ENCODE measurements at regions not wholly inside any gene's neighbourhood (a gene's known extent, or its start where the extent isn't known, plus 50 kb on each side); places are given as distances from the start of the nearest gene placed in this dataset.

DNA sequence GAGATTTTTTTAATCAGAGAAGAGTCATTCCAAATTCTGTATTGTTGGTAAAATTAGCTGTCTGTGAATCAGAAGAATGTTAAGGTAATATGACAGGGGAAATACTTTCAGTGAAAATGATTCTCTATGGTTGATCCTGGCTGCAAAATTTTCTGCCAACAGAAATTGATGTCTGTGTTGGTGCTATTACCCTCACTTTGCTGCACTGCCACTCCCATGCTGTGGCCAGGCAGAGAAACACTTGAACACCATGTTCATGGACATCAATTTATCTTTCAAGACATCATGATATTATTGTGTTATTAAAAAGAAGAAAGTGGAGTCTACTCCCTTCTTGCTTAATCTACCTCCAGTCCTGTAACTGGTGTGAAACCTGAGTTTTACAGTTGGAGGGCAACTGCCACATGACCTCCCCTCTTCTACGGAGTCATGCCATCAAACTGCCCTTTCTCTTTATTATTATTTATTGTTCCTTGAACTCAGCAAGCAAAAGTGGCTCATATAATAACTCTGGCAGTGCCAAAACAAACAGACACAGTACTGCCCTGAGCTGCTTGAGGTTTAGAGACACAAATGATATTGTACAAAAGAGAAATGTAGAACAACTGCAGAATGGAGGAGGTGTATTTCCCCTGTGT is 288.0 kb upstream of the JAG1 start:
- peak; percentile 58 to 59 for DNase-seq

GRCh38 chr20:10962937-10963336 is 289.1 kb upstream of the JAG1 start:
- no peak for DNase-seq

- no peak for DNase-seq
Measured at GRCh38 chr20:10963717-10964266, 290.0 kb upstream of the JAG1 start.

GRCh38 chr20:10965936-10966470 is 292.2 kb upstream of the JAG1 start:
- no peak for DNase-seq

DNA sequence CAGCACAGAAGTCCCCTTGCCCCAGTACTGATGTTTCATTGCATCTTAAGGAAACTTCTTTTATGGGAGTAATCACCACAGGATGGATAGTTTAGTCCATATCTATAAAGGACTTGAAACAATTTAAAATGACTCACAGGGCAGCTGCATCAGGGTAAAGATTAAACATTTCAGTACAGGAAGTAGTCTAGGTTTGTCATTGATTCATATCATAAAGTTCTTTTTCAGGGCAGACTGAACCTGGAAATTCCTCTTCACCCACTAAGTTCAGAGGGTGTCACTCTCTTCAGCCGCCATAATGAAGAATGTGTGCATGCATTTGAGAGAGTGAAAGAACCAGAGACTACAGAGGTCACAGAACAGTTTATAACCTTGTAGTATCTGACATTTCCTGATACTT is 296.3 kb upstream of the JAG1 start:
- DNase-seq = no peak

- DNase-seq = no peak
Measured at GRCh38 chr20:10971096-10971495, 297.3 kb upstream of the JAG1 start.

GRCh38 chr20:10972219-10972860 is 298.5 kb upstream of the JAG1 start:
- no peak for DNase-seq

- no peak for DNase-seq
Measured at GRCh38 chr20:10976051-10976450, 302.3 kb upstream of the JAG1 start.

- no peak for DNase-seq
Measured at GRCh38 chr20:10978019-10978702, 304.4 kb upstream of the JAG1 start.

DNA sequence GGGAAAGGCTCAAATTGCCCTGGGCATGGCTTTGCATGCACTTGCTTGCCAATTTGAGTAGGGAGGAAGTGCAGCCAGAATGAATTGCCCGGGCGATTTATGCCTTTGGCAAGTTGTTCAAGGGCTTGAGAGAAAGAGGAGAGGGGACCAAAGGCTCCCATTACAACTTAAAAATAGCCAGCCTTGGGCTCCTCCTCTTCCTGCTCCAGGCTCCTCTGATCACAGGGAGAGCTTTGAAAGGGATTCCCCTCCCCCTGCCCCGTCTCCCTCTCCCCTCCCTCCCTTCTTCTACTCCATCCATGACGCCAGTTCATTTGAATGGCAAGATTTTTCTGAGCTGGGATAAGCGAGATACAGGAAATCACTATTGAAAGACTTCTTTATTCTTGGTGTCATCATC is 304.9 kb upstream of the JAG1 start:
- DNase-seq = no peak

DNA sequence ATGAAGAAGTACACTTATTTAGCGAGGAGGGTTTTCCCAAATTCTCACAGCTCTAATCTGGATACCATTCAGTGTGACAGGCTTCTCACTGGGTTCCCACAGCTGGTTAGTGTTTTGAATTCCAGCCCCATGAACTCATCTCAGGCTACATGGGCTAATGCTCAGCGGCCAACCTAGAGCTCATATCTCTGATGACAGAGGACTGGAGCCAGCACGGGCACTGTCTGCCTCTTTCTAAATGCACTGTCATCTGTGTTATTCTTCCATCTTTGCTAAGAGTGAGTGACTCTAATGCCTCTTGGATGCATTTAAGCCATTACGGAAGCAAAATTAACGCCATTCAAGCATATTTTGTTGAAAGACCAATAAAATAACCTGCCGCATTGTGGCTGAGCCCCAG is 308.9 kb upstream of the JAG1 start:
- DNase-seq = no peak

DNA sequence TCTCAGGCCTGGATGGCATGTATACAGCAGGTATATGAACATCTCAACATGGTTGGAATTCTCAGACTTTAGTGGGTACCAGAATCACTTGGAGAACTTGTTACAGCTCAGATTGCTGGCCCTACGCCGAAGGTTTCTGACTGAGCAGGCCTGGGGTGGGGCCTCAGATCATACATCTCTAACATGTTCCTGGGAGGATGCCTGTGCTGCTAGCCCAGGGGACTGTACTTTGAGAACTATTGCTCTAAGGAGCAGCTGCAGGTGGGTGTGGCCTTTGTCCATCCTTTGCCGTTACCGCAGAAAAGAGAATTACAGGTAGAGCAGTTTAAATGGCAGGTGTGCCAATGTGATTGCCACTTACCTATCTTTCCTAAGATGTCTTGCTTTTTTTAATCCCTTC is 310.5 kb upstream of the JAG1 start:
- no peak for DNase-seq

DNA sequence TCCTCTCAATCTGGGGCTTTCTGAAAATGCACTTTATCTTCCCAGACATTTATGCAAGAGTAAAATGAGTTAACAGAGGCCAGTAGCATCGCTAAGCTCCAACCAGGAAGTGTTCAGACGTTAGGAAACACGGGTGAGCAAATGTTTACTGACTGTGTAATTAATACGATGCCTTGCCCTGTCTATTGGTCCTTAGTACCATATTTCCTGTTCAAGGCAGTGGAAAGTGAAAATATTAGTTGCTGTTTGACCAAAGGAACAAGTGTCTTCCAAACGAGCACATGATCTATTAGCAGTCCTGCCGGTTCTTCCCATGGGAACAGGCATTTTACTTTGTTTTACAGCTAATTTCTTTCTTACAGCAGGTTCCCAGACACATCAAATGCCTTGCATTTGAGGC is 311.1 kb upstream of the JAG1 start:
- peak in 1 of 2 experiments; percentile 23 for DNase-seq

DNA sequence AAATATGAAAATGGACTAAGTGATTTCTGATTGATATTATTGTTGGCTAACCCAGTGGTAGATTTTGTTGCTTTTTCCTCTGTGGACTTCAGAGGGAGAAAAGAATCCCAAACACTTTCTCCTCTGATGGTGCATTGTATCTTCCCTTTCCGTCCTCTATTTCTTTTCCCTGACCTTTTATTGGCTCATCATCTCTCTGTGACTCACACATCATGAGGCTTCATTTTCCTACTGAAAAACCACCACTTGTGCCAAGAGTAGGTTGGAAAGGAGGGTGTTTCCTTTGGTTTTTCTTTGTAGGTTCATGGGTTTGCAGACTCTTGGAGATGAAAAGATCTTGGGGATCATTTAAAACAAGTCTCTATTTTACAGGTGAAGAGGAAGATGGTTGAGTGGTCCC is 311.7 kb upstream of the JAG1 start:
- no peak for DNase-seq

DNA sequence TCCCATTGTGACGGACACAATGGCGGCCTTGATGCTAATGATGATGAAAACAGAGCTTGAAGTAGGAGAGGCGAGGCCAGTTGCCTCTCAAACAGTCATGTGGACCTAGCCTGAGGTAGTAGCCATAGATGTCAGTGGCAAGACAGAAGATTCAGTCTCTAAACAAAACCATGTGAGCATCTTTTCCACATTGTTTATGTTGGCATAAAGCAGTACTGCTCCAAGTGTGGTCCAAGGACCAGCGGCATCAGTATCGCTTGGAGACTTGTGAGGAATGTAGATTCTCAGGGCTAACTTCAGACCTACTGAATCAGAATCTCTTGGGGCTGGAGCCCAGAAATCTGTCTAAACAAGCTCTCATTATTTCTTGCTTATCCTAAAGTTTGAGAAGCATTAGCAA is 312.8 kb upstream of the JAG1 start:
- DNase-seq = no peak

- DNase-seq = no peak
Measured at GRCh38 chr20:10987651-10988383, 314.0 kb upstream of the JAG1 start.

GRCh38 chr20:10990625-10991382 is 317.0 kb upstream of the JAG1 start:
- no peak for DNase-seq

GRCh38 chr20:10992731-10993130 is 318.9 kb upstream of the JAG1 start:
- DNase-seq = no peak

DNA sequence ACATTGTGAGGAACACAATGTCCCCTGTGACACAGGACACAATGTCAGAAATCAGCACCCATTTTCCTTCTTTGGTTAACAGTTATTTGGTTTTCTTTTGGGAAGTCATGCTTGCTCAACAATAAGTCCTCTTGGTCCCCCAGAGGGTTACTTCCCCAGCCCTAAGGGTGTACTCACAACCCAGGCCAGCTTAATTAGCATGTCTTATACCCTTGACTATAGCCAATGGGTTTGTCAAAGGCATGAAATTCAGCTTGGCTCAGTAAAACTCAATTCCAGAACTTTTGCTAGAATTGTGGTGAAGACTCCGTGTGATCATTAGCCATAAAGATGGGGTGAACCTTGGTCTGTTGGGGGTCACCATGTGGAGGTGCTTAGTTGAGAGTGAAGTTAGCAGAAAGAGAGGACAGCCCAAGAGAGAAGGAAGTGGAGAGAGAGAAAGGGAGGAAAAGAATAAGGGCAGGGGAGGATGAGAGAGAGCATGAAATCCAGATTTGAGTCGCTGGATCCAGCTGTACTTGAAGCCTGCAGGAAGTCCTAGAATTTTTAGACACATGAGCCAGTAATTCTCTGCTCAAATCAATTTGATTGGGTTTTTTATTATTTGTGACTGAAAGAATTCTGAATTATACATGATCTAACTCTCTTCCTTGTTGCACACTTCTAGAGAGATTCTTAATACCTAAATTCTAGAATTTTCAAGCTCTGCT is 321.3 kb upstream of the JAG1 start:
- DNase-seq = no peak

DNA sequence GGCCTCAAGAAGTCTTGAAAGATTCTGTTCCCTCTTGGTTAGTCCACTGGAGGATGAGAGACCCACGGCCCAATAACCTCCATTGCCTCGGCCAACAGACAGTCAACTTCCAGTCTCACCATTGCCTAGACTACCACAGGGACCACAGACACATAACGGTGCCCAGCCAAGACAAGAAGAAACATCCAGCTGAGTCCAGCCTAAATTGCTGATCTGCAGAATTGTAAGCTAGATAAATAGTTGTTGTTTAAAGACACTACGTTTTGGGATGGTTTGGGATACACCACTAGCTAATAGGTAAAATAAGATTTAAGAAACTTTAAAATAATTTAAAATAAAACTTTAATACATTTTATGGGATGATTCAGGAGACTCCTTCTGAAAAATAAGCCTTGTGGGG is 324.7 kb upstream of the JAG1 start:
- no peak for DNase-seq

GRCh38 chr20:11000416-11000815 is 326.6 kb upstream of the JAG1 start:
- no peak for DNase-seq

- DNase-seq = no peak
Measured at GRCh38 chr20:11001302-11001701, 327.5 kb upstream of the JAG1 start.

Data from SHP77 (cell line).